ENCODE measurements at regions not wholly inside any gene's neighbourhood (a gene's known extent, or its start where the extent isn't known, plus 50 kb on each side); places are given as distances from the start of the nearest gene placed in this dataset.
"Not testable (repeated sequence)": the region's sequence is repeated elsewhere in the genome, so short reads cannot be mapped to it uniquely, and the experiment has no call there.

DNA sequence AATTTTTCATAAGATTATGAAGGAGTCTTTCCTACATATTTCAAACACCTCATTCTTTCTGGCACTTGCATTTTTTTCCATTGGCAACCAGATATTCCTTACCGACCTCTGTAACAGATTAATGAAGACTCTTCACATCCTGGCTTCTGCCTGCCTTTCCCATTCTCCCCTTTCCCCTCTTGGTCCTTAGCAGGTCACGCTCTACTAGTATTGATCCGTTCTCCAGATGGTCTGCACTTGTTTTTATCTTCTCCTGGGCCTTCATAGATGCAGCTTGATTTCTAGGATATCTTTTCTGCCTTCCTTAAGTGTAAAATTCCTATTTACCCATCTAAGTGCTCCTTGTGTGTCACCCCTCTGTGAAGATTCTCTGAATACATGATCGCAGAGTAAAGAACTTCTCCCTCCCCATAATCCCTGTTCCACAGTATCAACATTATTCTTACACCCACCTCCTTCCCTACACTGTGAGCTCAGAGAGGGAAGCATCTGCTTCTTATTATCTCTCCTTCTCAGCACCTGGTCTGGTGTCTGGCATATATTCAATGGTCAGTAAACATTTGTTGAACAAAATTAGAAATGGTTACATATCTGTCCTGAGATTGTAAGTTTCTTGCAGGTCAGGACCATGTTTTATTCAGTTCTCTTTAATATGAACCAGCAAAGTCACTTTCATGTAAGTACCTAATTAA, 654.2 kb downstream of the REEP3 start:
- CTCF ChIA-PET: no interaction called here
- H3K4me3 Mint-ChIP-seq: no peak overlapping the region
- H3K27me3 Mint-ChIP-seq: no peaks in the 10 kb centered on the region
- DNase-seq (no peak), ATAC-seq (no peak)
- H3K9me3 Mint-ChIP-seq (ENCODE audit: low read depth): peaks cover 2% of the 10 kb centered on the region
- no peaks in the 10 kb centered on the region for H3K36me3 Mint-ChIP-seq
- no peak overlapping the region for H3K27ac Mint-ChIP-seq
- H3K4me1 Mint-ChIP-seq: no peaks in the 10 kb centered on the region

DNA sequence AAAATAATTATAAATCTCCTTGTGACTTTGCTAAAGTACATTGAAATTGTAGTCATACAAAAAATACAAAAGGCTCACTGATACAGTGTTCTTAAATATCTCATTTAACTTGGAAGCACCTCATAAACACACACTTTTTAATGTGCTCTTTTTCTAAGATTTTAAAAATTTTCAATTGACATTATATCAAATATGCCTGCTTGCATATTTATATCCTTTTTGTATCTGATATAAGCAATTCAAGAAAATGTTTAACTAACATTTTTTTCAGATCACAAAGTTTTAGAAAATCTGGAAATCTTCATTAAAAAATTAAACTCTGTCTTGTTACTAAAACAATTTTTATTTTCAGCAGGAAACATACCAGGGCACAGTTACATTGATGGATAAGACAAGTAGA, 661.5 kb downstream of the REEP3 start:
- no peak overlapping the region for H3K27ac Mint-ChIP-seq
- H3K4me1 Mint-ChIP-seq: no peaks in the 10 kb centered on the region
- CTCF ChIA-PET: no interaction called here
- ATAC-seq: no peak
- no peaks in the 10 kb centered on the region for H3K27me3 Mint-ChIP-seq
- no peak overlapping the region for H3K4me3 Mint-ChIP-seq
- H3K36me3 Mint-ChIP-seq: no peaks in the 10 kb centered on the region
- DNase-seq: no peak
- H3K9me3 Mint-ChIP-seq (ENCODE audit: low read depth): no peaks in the 10 kb centered on the region

DNA sequence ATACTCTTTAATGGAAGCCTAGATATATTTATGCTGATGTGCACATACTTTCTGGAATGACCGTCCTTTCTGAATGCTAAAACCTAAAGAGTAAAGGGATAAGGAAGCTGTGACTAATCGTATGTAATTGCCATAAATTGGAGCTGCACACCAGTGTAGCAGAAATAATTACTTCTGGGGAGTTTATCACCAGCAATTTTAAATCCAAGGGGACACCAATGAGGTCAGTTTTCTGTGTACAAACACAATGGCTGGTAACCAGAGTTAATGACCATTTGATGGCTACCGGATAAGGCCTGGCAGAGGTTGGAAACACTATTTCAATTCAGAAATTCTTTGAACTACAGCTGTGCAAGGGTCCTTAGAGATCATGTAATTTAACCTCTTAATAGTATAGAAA, 670.1 kb downstream of the REEP3 start:
- H3K27ac Mint-ChIP-seq: no peak overlapping the region
- CTCF ChIA-PET: no interaction called here
- DNase-seq: no peak
- ATAC-seq: no peak
- H3K4me3 Mint-ChIP-seq: no peak overlapping the region
- H3K27me3 Mint-ChIP-seq: no peaks in the 10 kb centered on the region
- no peaks in the 10 kb centered on the region for H3K9me3 Mint-ChIP-seq (ENCODE audit: low read depth)
- no peaks in the 10 kb centered on the region for H3K4me1 Mint-ChIP-seq
- H3K36me3 Mint-ChIP-seq: no peaks in the 10 kb centered on the region

DNA sequence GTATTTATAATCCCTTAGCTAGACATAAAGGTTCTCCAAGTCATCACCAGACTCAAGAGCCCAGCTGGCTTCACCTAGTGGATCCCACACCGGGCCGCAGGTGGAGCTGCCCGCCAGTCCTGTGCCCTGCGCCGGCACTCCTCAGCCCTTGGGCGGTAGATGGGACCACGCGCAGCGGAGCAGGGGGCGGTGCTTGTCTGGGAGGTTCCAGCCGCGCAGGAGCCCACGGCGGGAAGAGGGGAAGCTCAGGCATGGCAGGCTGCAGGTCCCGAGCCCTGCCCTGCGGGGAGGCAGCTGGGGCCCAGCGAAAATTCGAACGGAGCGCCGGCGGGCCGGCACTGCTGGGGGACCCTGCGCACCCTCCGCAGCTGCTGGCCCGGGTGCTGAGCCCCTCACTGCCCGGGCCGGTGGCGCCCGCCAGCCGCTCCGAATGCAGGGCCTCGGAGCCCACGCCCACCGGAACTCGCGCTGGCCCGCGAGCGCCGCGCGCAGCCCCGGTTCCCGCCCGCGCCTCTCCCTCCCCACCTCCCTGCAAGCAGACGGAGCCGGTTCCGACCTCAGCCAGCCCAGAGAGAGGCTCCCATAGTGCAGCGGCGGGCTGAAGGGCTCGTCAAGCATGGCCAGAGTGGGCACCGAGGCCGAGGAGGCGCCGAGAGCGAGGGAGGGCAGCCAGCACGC, 675.6 kb downstream of the REEP3 start:
- Mint-ChIP-seq H3K36me3 (no peaks in the 10 kb centered on the region), H3K27ac (no peak overlapping the region), H3K4me3 (no peak overlapping the region), H3K4me1 (no peaks in the 10 kb centered on the region), H3K9me3 (ENCODE audit: low read depth) (no peaks in the 10 kb centered on the region), H3K27me3 (no peaks in the 10 kb centered on the region)
- CTCF ChIA-PET: no interaction called here
- DNase-seq (no peak), ATAC-seq (no peak)

DNA sequence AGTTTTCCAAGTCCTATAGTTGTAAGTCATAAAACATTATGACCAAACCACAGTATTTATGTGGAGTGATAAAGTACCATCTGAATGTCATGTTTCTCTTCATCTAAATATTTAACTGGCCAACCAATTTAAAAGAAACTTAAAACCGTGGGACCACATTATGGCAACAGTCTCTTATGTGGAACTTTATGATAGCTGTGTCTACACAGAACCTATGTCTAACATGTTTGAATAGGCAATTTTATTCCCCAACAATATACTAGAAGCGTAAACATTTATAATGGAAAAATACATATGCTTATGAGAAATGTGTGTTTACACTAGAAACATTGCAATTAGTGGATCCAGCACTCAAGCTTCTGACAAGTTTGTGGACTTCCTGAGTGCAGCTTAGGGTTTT, 680.7 kb downstream of the REEP3 start:
- Mint-ChIP-seq H3K36me3 (no peaks in the 10 kb centered on the region), H3K4me1 (no peaks in the 10 kb centered on the region), H3K9me3 (ENCODE audit: low read depth) (peaks cover 2% of the 10 kb centered on the region), H3K27me3 (no peaks in the 10 kb centered on the region), H3K4me3 (no peak overlapping the region), H3K27ac (no peak overlapping the region)
- ATAC-seq (no peak), DNase-seq (no peak)
- CTCF ChIA-PET: no interaction called here

DNA sequence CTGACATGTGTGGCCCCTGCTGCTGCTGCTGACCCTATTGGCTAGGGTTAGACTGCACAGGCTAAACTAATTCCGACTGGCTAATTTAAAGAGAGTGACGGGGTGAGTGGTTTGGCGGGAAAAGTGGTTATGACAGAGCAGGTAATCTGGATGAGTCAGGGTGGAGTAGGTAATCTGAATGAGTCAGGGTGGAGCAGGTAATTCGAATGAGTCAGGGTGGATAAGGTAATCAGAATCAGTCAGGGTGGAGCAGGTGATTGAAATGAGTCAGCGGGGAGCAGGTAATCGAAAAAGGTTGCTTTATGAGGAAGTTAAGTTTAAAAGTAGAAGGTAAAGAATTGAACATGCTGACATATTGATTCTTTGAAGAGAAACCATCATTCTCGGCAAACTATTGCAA, 683.3 kb downstream of the REEP3 start:
- H3K4me3 Mint-ChIP-seq; DNase-seq; H3K36me3 Mint-ChIP-seq; H3K27me3 Mint-ChIP-seq; H3K4me1 Mint-ChIP-seq; H3K9me3 Mint-ChIP-seq (ENCODE audit: low read depth); CTCF ChIA-PET; ATAC-seq; H3K27ac Mint-ChIP-seq: not testable (repeated sequence)

DNA sequence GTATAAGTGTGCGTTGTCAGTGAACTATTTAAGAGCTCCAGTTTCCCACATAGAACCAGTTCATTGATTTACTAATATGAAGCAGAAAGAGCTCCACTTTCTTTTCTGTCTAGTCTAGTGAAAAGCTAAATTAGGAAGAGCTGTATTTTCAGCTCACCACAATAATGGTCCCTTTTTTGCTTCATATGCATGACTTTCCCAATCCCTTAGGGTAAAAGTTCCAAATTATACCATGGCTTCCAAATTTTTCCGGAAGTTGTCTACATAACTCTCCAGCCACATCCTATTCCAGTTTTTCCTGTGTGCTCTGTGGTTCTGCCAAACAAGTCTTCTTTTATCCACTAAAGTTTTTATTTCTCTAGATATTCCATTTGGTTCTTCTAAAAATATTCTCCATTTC, 685.2 kb downstream of the REEP3 start:
- H3K4me3 Mint-ChIP-seq: no peak overlapping the region
- CTCF ChIA-PET: interaction anchor here (1.3 kb wide), 1 partner anchor 10 kb away, joined by 4 read pairs; no protein-coding TSS in a partner anchor
- ATAC-seq: no peak

DNA sequence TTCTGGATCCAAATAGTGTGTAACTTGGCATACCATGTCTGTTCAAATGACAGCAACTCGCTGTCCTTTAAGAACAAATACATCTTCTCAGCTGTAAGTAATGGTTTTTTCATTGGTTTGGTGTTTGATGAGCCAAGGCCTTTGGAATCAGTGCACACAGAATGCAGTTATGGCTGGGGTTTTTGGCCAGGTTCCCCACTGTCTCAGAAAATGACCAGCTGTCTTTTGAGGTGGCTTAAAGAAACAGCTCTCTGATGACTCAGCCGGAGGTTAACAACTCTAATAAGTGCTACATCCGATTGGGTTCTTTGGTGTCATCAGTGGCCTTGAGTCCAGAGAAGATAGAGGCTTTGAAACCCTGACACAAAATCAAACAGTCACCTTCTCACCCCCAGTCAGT, 688.4 kb downstream of the REEP3 start:
- Mint-ChIP-seq H3K27ac (no peak overlapping the region), H3K4me1 (no peaks in the 10 kb centered on the region), H3K36me3 (no peaks in the 10 kb centered on the region), H3K9me3 (ENCODE audit: low read depth) (peaks cover 5% of the 10 kb centered on the region), H3K4me3 (no peak overlapping the region), H3K27me3 (no peaks in the 10 kb centered on the region)
- ATAC-seq: no peak
- CTCF ChIA-PET: no interaction called here
- DNase-seq: no peak

More for the DNA sequence above, 685.2 kb downstream of the REEP3 start:
- DNase-seq: no peak
- H3K27ac Mint-ChIP-seq: no peak overlapping the region
- peaks cover 7% of the 10 kb centered on the region for H3K9me3 Mint-ChIP-seq (ENCODE audit: low read depth)
- H3K4me1 Mint-ChIP-seq: no peaks in the 10 kb centered on the region
- H3K27me3 Mint-ChIP-seq: no peaks in the 10 kb centered on the region
- H3K36me3 Mint-ChIP-seq: no peaks in the 10 kb centered on the region

DNA sequence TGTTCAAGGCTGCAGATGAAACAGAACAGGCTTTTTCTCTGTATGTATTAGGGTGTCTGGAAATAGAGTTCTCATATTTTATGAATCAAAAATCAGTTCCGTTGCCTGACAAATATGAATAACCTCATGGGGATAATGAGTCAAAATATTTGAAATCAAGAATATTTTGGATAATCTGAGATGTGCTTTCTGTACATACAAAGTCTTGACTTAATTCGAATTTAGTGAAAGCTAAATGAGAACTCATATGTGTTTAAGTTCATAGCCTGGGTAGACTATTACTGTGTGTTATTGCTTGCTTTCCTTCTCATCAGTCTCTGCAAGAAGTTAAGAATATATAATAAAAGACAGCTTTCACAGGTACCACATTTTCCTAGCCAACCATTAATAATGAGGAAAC, 689.0 kb downstream of the REEP3 start:
- Mint-ChIP-seq H3K4me1 (no peaks in the 10 kb centered on the region), H3K27me3 (no peaks in the 10 kb centered on the region), H3K27ac (no peak overlapping the region), H3K9me3 (ENCODE audit: low read depth) (peaks cover 5% of the 10 kb centered on the region), H3K36me3 (no peaks in the 10 kb centered on the region), H3K4me3 (no peak overlapping the region)
- CTCF ChIA-PET: no interaction called here
- ATAC-seq (no peak), DNase-seq (no peak)

DNA sequence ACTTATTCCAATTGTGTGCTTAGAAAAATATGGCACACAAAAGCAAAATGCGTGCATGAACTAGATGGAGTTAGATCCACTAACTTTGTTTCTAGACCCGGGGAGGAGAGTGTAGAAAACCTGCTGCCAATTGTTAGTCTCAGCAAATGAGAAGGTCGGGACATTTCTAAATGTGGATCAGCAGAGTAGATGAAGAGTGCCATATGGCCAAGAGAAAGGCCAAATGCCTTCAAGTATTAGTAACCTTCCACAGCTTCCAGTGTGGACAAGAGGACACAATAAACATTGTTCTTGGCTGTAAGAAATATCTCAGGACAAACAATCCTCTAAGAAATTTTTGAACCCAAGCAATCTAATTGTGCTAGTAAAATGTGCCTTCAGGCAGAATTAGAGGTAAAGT, 690.3 kb downstream of the REEP3 start:
- CTCF ChIA-PET: no interaction called here
- Mint-ChIP-seq H3K4me1 (no peaks in the 10 kb centered on the region), H3K4me3 (no peak overlapping the region), H3K36me3 (no peaks in the 10 kb centered on the region), H3K27me3 (no peaks in the 10 kb centered on the region), H3K27ac (no peak overlapping the region), H3K9me3 (ENCODE audit: low read depth) (peaks cover 5% of the 10 kb centered on the region)
- ATAC-seq (no peak), DNase-seq (no peak)

DNA sequence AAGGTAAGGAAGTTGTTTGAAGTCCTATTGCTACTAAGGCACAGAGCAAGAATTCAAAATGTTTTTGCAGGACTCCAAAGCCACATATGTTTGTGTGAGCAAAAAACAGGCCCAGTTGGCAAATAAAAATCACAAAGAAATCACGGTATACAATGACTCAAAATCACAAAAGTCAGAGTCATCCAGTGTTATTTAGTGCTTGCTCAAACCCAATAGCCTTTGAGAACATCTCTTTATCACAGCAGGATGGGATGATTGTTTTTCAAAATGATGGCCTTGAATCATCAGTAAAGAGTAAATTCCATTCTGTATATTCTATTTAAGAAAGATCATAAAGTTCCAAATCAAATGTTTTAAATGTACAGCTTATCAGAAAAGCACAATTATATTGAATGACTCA, 693.9 kb downstream of the REEP3 start:
- CTCF ChIA-PET: no interaction called here
- Mint-ChIP-seq H3K27me3 (no peaks in the 10 kb centered on the region), H3K9me3 (ENCODE audit: low read depth) (peaks cover 3% of the 10 kb centered on the region), H3K36me3 (no peaks in the 10 kb centered on the region), H3K27ac (no peak overlapping the region), H3K4me3 (no peak overlapping the region), H3K4me1 (no peaks in the 10 kb centered on the region)
- ATAC-seq (no peak), DNase-seq (no peak)

DNA sequence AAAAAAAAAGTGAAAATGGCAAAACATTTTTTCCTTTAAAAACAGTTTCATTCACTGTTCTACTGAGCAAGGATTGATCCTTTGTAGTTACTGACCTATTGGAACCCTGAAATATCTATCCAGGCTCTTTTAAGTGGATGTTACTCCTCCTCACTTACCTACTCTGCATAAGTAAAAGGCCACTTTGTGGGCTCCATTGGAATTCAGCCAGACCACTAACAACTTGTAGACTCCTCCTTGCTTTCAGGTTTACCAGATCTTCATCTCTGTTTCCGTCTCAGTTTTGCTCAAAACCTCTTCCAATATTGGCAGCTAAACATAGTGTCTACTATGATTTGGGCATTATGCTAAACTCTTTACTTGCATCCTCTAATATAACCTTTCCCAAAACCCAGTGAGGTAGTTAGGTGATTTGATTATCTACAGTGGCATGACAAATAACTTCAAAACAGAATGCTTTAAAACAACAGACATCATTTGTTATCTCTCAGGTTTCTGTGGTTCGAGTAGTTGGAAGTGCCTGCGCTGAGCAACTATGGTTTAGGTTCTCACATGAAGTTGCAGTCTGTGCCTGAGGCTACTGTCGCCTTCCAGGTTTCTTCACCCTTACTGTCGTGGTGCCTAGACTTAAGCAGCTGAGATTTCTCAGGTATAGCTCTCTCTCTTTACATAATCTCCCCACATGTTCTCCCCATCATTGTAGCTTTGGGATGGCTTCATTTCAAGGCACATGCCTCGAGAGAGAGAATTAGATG, 698.2 kb downstream of the REEP3 start:
- Mint-ChIP-seq H3K4me1 (no peaks in the 10 kb centered on the region), H3K27me3 (no peaks in the 10 kb centered on the region), H3K9me3 (ENCODE audit: low read depth) (peaks cover 2% of the 10 kb centered on the region), H3K27ac (no peak overlapping the region), H3K4me3 (no peak overlapping the region), H3K36me3 (no peaks in the 10 kb centered on the region)
- ATAC-seq (no peak), DNase-seq (no peak)
- CTCF ChIA-PET: no interaction called here

DNA sequence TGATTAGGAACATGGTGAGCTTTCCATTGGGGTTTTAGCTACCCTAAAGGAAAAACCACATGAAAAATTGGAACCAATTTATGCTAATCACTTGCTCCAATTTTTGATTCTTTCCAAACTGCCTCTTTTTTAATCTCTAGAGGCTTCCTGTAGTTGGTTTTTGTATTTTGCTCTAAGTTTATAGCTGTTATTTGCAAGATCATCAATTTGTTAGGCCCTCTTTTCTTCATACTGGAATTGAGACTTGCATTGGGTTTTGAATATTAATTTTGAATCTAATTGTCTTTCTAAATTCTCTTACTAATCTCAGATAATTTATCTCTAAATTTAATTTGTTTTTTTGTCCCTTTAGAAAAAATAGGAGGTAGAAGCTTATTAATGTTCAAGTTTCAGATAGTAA, 713.3 kb downstream of the REEP3 start:
- Mint-ChIP-seq H3K4me3 (no peak overlapping the region), H3K4me1 (no peaks in the 10 kb centered on the region), H3K27ac (no peak overlapping the region), H3K36me3 (no peaks in the 10 kb centered on the region), H3K9me3 (ENCODE audit: low read depth) (peaks cover 2% of the 10 kb centered on the region), H3K27me3 (no peaks in the 10 kb centered on the region)
- CTCF ChIA-PET: no interaction called here
- DNase-seq: no peak
- ATAC-seq: no peak

DNA sequence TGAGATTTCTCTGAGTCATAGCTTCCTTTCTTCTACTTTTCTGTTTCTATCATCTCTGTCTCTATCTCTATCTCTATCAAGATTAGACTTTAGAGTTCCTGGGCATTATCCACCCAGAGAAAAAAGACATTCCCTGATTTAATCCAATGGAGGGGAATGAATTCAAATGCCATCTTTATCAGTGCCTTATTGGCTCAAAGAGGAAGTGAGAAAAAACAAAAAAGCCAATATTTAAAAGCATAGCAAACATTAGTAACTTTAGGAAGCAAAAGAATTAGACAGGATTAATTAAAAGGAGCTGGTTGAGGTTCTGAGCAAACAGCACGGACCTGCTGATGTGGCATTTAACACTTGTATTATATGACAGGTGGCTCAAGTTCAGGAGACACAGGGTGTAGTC, 736.5 kb downstream of the REEP3 start:
- no peaks in the 10 kb centered on the region for H3K36me3 Mint-ChIP-seq
- DNase-seq: no peak
- no peak overlapping the region for H3K4me3 Mint-ChIP-seq
- H3K9me3 Mint-ChIP-seq (ENCODE audit: low read depth): peaks cover 2% of the 10 kb centered on the region
- no peaks in the 10 kb centered on the region for H3K27me3 Mint-ChIP-seq
- no peak for ATAC-seq
- no peak overlapping the region for H3K27ac Mint-ChIP-seq
- CTCF ChIA-PET: no interaction called here
- no peaks in the 10 kb centered on the region for H3K4me1 Mint-ChIP-seq

Data from activated CD8-positive, alpha-beta memory T cell treated with anti-CD3 and anti-CD28 coated beads, Interleukin-2, amount 10 ng/mL, durations not matched to agents 7 days and 5 days (primary cell).